Stimulated activated CD8-positive, alpha-beta memory T cell treated with anti-CD3 and anti-CD28 coated beads, Interleukin-15, amount 100 ng/mL, for 48 hours (primary cell): ENCODE measurements at regions not wholly inside any gene's neighbourhood (a gene's known extent, or its start where the extent isn't known, plus 50 kb on each side); places are given as distances from the start of the nearest gene placed in this dataset.

ENCODE experiments used
- DNase-seq, 2 donors: peaks; one replicate each; pipeline ENCODE4 v3.0.0-alpha.2; 2020; ENCODE audit warnings: low read depth in 2 of 2

DNA sequence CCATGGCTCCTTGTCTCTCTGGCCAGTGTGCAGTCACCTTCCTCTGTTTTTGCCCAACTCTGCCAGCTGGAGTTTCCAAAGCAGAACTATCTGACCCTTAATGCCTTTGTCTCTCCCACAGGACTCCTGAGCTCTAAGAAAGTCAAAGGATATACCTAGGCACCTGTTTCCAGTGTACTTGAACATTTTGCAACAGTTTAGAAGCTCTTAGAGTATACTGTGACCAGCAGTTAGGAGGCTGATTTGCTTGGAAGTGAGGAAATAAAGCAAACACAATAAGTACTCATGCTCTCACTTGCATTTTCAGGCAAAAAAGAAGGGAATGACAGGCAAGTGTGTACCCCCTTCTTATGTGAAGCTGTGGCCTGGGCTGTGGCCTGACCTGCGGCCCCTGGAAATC, 204.3 kb upstream of the PLET1 start:
- DNase-seq = no peak

DNA sequence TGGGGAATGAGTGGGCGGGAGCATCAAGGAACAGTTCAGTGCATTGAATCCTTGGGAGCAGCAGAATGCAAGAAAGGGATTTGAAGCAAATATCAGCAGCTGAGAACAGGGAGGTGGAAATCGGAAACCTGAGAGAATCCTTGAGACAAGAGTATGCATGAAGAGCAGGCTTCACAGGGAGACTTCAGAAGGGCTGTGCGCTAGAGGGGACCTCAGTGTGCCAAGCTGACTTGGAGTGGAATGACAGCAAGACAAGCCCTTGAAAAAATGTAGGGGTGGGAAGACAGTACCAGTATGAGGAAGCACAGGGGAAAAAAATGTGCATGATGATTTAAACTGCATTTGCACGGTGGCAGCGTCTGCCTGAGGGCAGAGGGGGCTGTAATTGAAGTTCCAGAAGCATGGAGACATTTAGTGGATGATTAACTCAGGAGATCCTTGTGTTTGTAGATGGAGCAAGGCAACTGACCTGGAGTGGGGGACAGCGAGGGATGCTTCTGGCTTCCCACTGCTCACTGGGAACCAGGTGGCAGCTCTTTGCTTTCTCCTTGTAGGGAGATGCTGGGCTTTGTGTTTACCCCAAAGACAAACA, 204.9 kb upstream of the PLET1 start:
- no peak for DNase-seq

DNA sequence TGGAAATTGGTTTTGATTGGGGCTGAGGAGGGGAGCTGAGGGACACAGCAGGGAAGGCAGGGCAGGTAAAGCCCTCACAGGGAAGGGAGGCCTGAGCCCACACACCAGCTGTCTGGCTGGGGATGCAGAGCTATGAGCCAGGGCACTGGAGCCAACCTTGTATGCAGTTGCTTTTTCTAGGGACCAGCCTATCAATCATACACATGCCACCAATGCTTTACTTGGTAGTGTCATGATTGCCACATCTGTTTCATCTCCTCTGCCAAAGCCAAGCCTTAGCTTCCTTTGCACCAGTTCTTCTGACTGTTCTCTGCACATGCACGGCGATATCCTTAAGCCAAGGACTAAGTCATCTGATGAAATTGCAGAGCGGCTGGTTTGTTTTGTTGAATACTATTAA, 207.1 kb upstream of the PLET1 start:
- no peak for DNase-seq

DNA sequence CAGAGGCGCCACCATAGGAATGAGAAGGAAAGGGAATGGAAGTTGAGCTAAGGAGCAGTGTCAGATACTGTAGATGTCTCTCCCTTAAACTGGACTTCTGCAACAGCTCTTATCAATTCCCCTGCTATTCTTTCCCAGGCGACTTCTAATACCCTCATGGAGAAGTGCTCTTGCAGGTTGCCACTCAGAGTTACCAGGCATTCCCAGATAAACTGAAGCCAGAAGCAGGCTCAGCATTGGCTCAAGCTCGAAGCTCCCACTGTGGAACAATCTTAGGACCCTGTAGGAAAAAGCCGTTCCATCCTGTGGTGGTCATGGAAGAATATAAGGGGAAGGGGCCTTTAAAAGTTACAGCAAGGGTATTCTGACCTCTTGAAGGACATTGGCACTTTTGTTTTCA, 208.7 kb upstream of the PLET1 start:
- no peak for DNase-seq

DNA sequence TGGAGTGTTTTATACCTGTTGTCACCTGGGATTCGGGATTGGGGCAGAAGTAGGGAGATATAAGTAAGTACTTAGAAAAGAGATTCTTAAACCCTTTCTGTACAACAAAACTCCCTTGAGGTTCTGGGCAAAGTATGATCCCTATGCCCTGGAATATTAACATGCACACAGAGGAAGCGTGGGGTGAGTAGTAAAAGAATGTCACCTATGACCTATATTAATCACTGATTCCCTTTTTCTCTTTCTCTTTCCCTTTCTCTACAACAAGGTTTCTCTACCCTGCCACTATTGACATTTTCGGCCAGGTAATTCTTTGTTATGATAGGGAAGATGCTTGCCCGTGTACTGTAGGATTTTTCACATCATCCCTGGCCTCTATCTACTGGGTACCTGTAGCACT, 209.7 kb upstream of the PLET1 start:
- DNase-seq = no peak

DNA sequence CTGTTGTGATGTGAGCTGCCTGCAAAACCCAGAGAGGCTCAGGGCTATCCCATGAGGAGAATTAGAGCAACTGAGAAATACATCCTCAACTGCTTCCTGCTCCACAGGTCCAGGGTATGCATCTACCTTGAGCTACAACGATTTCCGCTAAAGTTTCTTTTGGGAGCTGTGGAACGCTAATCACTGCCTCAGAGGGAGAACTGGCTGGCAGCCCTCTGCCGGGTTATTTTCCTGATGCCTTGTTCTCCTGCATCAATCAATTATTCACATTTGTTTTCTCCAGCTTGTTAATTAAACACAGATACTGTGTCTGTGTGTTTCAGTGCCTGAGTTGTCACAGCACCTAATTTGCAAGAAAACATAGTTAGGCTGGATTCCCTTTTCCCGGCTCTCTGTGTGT, 211.1 kb upstream of the PLET1 start:
- no peak for DNase-seq

DNA sequence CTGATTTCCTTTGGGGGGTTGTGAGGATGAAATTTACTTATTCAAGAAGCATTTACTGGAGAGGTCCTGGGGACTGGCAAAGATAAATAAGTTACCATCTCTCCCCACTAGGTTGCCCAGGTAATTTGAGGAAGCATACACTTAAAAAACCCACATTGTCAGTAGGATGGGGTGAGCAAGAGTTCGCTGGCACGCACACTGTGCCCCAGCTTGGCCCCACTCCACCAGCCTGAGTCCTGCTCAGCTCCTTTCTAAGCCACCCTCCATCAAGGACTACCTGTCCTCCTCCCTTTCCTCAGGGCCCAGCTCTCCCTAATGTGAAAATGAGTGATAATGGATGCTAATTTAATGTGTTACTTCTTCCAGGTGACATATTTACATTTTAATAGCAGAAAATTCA, 216.5 kb upstream of the PLET1 start:
- DNase-seq = no peak

DNA sequence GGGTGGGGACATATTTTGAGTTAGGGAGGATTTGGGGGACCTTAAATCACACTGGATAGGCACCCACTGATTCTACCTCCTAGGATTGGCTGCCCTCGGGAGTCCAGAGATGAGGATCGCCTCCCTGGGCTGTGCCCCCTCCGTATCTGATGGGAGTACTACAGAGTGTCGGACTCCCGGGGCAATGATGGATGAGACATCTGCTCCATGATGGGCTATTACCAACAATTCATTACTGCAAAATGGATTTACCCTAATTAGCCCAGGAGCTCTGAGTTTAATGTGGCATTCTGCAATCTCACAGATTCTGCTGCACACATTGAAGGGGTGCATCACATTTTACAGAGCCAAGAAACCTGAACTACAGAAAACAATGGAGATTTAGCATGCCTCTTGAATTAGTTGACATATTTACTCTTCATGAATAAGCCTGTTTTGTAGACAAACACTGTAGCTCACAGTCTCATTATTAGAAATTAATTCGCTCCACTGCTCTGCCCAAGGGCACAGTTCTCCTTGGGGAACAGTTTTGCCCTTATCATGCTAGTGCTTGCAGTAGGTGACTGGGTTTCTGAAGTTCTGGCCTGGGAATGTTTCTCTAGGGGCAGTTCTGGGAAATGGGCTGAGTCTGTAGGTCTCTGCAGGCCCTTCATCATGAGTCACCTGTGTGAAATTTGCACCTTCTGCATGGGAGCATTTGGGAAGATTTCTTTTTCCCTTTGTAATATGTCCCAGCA, 217.1 kb upstream of the PLET1 start:
- no peak for DNase-seq

DNA sequence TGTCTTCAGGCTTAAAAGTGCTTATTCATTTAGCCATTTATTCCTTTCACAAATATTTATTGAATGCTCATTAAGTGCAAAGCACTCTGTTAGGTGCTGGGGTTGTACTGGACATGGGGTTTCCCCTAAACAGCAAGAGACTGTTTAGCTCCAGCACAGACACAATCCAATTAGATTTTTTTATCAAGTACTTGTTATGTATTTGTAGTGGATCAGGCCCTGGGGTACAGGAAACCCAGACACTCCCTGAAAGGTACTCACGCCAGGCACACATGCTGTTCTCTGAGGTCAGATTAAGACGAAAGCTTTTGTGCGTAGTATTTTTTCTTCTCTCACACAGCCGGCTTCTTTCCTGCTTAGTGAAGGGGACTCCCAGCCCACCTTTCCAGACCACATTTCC, 218.1 kb upstream of the PLET1 start:
- DNase-seq = no peak

DNA sequence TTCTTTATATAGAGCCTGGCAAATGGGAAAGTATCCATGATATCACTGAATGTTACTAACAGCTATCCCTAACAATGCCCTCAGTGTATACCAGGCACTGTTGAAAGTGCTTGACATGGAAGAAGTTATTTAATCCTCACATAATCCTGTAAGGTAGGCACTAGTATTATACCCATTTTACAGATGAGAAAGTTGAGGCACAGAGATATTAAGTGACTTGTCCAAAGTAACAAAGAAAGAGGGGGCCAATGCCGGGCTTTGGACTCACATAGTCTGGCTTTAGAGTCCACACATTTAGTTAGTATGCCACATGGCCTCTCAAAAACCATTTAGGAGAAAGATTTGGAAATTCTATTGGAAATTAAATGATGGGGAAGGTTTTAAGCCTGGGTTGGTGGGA, 220.8 kb upstream of the PLET1 start:
- DNase-seq = no peak

DNA sequence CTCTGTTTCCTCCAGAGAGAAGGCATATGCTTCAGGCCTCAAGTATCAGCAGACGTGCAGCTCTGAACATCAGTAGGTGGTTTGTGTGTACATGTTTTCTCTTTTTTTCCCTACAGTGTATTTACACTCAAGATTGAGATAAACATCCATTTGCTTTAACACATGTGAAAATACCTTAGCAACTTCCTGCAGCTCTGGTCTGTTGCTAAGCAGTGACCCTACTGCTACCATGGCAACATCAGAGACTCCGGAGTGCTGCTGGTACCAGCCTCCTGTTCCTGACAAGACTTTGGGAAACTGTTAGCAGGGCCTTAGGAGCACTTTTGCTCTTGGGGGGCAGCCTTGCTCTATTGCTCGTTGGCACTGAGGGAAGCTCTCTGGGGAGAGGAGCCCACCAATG, 221.2 kb upstream of the PLET1 start:
- no peak for DNase-seq

DNA sequence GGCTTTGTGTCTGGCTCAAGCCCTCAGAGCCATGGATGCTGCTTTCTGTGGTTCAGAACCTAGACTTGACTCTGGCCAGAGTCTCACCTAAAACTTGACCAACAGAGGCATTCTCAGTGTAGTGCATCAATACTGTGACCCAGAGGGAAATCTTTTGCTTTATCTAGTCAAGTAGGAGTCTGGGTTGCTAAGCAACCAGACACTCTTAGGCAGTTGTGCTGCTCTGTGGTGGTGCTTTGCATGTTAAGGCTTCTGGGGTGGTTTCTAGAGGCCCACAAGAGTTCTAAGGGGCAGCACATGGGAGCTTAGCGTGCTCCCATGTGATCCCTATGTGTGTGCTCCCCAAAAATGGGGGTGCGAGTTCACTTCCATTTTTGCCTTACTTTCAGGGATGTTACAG, 224.6 kb upstream of the PLET1 start:
- no peak for DNase-seq

DNA sequence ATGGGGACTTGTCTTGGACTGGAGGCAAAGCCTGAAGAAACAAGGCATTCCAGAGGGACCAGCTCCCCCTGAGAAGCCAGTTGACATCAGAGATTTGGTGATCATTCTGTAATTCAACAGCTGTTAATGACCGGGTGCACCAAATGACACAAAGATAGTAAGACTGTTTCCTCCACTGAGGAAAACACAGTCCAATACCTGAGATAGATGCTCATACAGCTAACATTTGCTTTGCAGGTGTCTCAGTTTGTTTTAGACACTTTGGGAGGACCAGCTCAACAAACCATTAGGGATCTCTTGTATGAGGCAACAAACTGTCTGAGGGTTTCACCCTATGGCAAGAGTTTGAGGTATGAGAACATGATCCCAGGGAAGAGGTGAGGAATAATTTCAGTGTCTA, 237.2 kb upstream of the PLET1 start:
- no peak for DNase-seq

DNA sequence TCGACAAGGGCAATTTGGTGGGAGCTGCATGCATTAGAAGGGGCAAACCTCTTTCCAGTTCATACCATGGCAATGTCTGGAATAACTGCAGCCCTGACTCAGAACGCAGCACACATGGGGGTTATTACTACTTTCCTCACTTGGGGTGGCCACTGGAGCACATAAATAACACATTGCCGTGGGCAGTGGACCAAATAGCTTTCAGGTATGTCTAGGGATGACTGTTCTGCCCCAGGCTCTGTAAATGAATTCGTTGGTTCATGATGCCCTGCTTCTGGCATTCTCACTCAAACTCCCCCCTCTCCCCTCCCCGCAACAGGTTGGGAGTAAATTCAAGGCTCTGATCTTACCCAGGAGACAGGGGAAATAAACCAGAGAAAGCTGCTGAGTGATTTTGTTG, 238.0 kb upstream of the PLET1 start:
- DNase-seq = no peak

DNA sequence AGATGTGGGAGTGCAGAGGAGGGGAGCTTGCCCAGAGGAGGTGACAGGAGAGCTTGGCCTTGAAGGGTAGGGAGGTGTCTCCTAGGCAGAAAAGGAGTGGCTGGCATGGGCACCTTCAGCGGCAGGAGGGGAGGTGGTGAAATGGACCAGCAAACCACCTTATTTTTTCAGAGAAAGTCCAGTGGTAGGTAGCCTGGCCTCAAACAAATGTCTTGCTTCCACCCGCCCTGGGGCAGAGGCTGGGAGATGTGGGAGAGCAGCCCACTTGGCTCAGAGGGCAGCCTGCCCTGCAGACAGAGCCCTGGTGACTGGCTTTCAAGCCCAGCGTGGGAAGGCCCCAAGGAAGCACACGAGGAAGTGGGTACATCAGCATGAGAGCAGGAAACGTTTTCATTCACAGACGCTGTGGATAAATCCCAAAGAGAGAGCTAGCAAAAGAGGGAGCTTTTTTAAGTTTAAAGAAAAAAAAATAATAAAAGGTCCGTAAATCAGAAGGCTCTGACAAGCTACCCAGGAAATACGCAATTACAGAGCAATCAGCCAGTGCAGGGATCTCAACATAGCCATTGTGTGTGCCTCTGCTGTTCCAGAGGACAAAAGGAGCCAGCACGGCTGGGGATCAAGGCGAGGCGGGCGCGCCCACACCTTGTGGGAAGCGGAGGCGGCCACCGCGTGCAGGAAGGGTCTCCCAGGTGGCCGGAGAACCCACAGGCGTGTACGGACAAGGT, 238.7 kb upstream of the PLET1 start:
- no peak for DNase-seq

DNA sequence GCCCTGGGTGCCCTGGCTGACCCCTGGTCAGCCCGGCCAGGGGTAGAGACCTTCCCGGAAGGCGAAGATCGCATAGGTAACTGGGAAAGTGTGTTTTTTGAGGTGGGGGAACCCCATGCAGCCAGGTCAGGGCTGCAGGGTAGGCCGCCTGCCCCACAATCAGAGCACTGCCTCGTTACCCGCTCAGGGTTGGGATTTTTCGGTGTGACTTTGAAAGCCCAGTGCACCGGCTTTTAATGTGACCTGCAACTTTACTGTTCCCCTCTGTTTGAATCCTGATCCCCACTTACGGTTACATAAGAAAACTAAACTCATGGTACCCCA, 239.2 kb upstream of the PLET1 start:
- no peak for DNase-seq

DNA sequence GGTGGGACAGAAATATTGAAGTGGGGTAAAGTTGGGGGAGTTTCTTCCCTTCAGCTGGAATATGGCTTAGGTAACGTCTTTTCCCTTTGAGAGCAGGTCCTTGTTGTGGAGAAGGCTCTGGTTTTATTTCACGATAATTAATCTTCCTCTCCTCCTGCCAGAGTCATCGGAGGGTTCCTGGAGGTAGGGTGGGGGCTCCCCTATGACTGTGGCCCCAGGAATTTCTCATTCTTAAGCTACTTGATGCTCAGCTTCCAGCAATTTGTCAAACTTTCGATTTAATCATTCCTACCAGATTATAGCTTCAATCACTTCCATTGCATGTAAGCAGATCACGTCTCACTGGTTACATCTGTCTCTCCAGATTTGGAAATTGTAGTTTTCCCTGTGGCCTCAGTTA, 242.8 kb upstream of the PLET1 start:
- no peak for DNase-seq

DNA sequence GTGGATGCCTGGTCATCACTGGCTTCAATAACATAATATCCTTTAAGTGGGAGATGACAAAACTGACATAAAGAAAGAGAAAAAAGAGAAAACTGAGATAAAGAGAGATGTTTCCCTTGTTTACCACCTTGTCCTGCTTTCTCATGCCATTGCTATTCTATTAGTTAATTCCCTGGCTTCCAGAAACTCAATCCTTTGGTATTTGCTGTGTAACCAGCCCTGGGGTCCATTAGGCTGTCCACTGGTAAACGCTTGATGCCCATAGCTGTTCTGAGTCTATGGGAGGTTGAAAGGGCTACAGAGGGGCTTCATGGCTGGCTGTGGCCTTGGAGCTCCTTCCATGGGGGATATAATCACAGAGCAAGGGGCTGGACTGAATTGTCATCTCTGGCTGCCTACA, 243.4 kb upstream of the PLET1 start:
- DNase-seq = no peak

DNA sequence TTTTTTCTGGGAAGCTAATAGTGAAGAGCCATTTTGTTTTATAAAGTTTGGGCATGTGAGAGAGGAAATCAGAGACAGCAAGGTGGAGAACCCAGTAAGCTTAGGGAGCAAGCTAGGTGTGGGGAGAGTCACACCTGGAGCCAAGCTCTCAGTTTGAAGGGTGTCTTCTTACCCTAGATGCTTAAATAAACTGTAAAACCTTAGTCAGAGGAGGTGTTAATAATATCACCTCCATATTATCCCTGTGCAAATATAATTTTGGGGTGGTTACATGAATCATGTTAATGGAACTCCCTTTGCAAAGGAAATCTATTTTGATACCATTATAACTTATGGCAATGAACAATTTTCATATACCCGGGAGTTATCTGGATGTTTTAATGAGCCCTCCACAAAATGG, 246.2 kb upstream of the PLET1 start:
- no peak for DNase-seq

DNA sequence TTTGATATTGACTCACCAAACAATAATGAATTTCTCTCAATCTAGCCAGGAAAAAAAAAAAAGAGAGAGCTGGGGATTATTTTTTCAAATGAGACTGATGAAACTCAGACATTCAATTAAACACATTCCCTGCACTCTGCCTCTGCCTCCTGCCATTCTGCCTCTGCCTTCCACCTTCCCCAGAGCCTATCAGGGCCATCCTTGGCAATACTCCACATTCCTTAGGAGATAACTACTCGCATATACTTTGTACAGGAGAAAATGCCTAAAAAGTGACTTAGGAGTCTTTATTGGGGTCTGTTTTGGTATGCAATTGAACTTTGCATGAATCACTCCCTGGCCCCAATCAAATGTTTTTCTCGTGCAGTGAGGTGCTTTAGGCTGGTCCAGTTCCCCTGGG, 246.6 kb upstream of the PLET1 start:
- no peak for DNase-seq

DNA sequence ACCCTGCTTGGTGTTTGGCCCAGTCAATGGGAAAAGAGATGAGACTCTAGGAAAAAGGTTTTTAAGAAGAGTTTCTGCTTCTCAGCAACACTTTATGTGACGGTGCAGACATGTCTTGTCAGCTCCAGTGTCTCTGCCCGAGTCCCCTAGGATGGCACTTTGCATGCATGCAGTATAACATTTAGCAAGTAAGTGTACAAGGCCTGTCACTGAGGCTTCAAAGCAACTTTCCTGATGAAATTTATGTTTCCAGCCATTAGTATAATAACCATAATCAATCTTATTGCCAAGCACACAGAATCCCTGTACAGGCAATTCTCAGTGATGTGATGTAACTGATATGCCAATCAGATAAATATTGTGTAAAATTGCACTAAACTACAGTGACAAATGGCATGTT, 248.1 kb upstream of the PLET1 start:
- DNase-seq = no peak

DNA sequence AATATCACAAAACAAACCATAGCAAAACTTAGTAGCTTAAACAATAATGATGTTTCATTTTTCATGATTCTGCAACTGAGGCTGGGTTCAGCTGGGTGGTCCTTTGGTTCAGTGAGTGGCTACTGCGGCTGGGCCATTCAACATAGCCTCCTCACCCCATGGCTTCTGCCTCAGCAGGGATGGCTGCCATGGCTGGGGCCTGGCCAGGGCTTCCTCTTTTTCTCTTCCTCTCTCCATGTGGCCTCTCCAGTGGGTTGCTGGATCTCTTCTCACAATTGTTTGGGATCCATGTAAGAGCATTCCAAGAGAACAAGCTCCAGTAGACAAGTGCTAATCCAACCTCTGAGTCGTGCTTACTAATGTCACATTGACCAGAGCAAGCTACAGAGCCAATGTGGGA, 248.6 kb upstream of the PLET1 start:
- no peak for DNase-seq

DNA sequence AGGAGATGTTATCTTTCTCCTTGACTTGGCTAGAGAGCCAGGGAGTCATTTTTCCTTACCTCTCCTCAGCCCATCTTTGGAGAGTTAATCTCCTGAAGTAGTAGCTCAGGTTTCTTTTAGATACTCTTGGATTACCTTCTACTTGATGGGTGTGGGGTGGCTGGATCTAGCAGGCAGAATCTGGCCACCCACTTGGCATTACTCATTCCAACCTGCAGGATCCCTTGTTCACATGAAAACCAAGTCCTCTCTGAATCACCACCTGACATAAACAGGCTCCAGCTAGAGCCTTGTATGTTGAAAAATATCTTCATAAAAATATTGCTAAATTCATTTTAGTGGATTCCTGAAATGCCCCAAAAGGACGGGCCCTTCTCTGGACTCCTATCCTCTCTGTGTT, 250.6 kb upstream of the PLET1 start:
- DNase-seq = no peak

DNA sequence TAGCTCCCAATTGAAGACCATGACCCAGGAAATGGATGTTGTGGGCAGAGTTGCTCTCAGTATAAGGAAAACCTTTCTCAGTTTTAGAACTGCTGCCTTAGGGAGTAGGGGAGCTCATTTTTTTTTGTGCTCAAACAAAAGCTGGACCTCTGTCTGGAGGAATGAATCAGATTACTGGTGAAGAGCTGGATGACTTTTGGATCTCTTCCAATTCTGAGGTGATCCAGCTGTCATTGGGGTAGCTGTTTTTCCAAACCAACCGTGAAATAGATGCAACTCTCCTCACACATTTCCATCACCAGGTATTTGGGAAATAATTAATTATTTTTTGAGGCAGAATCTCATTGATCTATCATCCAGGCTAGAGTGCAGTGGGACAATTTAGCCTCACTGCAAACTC, 251.3 kb upstream of the PLET1 start:
- no peak for DNase-seq
